Tibial nerve (tissue), 4 donors: ENCODE measurements at regions not wholly inside any gene's neighbourhood (a gene's known extent, or its start where the extent isn't known, plus 50 kb on each side); places are given as distances from the start of the nearest gene placed in this dataset.

Experiments
- DNase-seq, 2 donors: peaks; one replicate each; pipeline ENCODE4 v3.0.0-alpha.2; 2019; ENCODE audit warnings: low spot score in 2 of 2
- H3K27ac ChIP-seq, 4 donors: fragments of 200-600 bp; sonication (generic) in 3 of 4; one replicate each; pipeline ENCODE4 v1.5.1; 2017 to 2019; ENCODE audit warnings: mild to moderate bottlenecking in 1 of 4
- H3K27me3 ChIP-seq, 2 donors: fragments of 200-600 bp; sonication (generic) in 1 of 2; one replicate each; pipeline versions ENCODE4 v1.5.1 to v1.6.0; 2017 to 2019
- H3K36me3 ChIP-seq, 3 donors: fragments of 200-600 bp; sonication (generic); one replicate each; pipeline ENCODE4 v1.5.1; 2018 to 2019
- H3K4me1 ChIP-seq, 4 donors: fragments of 200-600 bp; sonication (generic) in 3 of 4; one replicate each; pipeline ENCODE4 v1.5.1; 2017 to 2019
- H3K4me3 ChIP-seq, 4 donors: fragments of 200-600 bp; sonication (generic) in 3 of 4; one replicate each; pipeline ENCODE4 v1.5.1; 2017 to 2019; ENCODE audit warnings: mild to moderate bottlenecking in 1 of 4, moderate library complexity in 1 of 4
- H3K9me3 ChIP-seq, 4 donors: fragments of 200-600 bp; sonication (generic) in 3 of 4; one replicate each; pipeline ENCODE4 v1.5.1; 2017 to 2019
- EP300 ChIP-seq, 2 donors: sonication (generic); formaldehyde crosslinking; IDR thresholded peaks; one replicate each; pipeline ENCODE4 v1.6.1; 2017; ENCODE audit warnings: antibody characterized with exemption in 2 of 2, mild to moderate bottlenecking in 1 of 2
- POLR2A ChIP-seq, 2 donors: fragments of 450-650 bp; IDR thresholded peaks; one replicate each; pipeline ENCODE4 v1.6.1; 2017; ENCODE audit warnings: antibody characterized with exemption in 2 of 2, mild to moderate bottlenecking in 2 of 2, moderate library complexity in 2 of 2
- WGBS, 2 donors: methylation state at CpG; one replicate each; pipeline ENCODE4 v1.1.5; 2018; 5-methylcytosine and 5-hydroxymethylcytosine counted together
- TF ChIP-seq, protein P1 (sequence below), 5 experiments: fragments of 200-600 bp in 3 of 5; fragments of 450-650 bp in 2 of 5; sonication (generic) in 3 of 5; IDR thresholded peaks; one replicate each; pipeline ENCODE4 v1.5.1; 2016 to 2019; ENCODE audit warnings: antibody characterized with exemption in 5 of 5, mild to moderate bottlenecking in 3 of 5, moderate library complexity in 2 of 5

- Histone ChIP-seq H3K27ac (no peak overlapping the region), H3K36me3 (no peaks in the 10 kb centered on the region), H3K4me3 (no peak overlapping the region), H3K27me3 (no peaks in the 10 kb centered on the region), H3K4me1 (no peaks in the 10 kb centered on the region), H3K9me3 (no peaks in the 10 kb centered on the region)
- TF ChIP-seq POLR2A (IDR thresholded peaks at IDR 0.05): no peak
- TF ChIP-seq, protein P1, sequence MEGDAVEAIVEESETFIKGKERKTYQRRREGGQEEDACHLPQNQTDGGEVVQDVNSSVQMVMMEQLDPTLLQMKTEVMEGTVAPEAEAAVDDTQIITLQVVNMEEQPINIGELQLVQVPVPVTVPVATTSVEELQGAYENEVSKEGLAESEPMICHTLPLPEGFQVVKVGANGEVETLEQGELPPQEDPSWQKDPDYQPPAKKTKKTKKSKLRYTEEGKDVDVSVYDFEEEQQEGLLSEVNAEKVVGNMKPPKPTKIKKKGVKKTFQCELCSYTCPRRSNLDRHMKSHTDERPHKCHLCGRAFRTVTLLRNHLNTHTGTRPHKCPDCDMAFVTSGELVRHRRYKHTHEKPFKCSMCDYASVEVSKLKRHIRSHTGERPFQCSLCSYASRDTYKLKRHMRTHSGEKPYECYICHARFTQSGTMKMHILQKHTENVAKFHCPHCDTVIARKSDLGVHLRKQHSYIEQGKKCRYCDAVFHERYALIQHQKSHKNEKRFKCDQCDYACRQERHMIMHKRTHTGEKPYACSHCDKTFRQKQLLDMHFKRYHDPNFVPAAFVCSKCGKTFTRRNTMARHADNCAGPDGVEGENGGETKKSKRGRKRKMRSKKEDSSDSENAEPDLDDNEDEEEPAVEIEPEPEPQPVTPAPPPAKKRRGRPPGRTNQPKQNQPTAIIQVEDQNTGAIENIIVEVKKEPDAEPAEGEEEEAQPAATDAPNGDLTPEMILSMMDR (IDR thresholded peaks at IDR 0.05): no peak
- TF ChIP-seq EP300 (IDR thresholded peaks at IDR 0.05): no peak
- WGBS, 2 donors: 52 to 55% methylated on average over 1 of the region's 1 CpG
- no peak for DNase-seq
Measured at GRCh38 chr1:238660849-238661248, 725.5 kb upstream of the CHRM3 start.

DNA sequence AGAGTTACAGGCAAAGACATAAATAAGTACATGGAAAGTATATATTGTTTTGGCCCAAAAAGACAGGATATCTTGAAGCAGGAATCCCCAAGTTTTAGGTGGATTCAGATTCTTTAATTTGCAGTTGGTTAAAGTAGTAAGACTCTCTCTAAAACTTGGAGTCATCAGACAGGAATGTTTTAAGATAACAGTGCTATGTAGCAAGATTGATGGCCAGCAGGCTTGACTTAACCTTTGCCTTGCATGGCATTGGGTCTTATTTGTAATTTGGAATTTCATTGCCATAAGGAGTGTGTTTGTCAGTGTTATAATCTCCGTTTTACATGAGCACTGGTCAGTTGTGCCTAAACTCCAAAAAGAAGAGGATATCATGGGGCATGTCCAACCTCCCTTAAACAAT lies 727.6 kb upstream of the CHRM3 start:
- TF ChIP-seq EP300 (IDR thresholded peaks at IDR 0.05) (no peak), POLR2A (IDR thresholded peaks at IDR 0.05) (no peak)
- TF ChIP-seq, protein P1 (IDR thresholded peaks at IDR 0.05): no peak
- H3K36me3 ChIP-seq: no peaks in the 10 kb centered on the region
- no peaks in the 10 kb centered on the region for H3K9me3 ChIP-seq
- WGBS, 2 donors: 47 to 67% methylated on average over 1 of the region's 1 CpG
- H3K4me3 ChIP-seq: no peak overlapping the region
- H3K27me3 ChIP-seq: no peaks in the 10 kb centered on the region
- no peaks in the 10 kb centered on the region for H3K4me1 ChIP-seq
- no peak for DNase-seq
- H3K27ac ChIP-seq: no peak overlapping the region

GRCh38 chr1:238653693-238654321 lies 732.6 kb upstream of the CHRM3 start:
- no peaks in the 10 kb centered on the region for H3K27me3 ChIP-seq
- H3K4me3 ChIP-seq: no peak overlapping the region
- no peaks in the 10 kb centered on the region for H3K4me1 ChIP-seq
- 67 to 69% methylated on average over 4 of the region's 4 CpGs for WGBS, 2 donors
- no peak overlapping the region for H3K27ac ChIP-seq
- no peaks in the 10 kb centered on the region for H3K36me3 ChIP-seq
- peaks cover 0 to 3% (median 0%) of the 10 kb centered on the region in 4 donors for H3K9me3 ChIP-seq
- no peak for DNase-seq
- TF ChIP-seq, protein P1 (IDR thresholded peaks at IDR 0.05): no peak
- TF ChIP-seq EP300 (IDR thresholded peaks at IDR 0.05): no peak
- no peak for TF ChIP-seq POLR2A (IDR thresholded peaks at IDR 0.05)

- no peak for DNase-seq
- no peak overlapping the region for H3K27ac ChIP-seq
- 64 to 65% methylated on average over 7 of the region's 7 CpGs for WGBS, 2 donors
Measured at GRCh38 chr1:238652346-238652968, 733.9 kb upstream of the CHRM3 start.

DNA sequence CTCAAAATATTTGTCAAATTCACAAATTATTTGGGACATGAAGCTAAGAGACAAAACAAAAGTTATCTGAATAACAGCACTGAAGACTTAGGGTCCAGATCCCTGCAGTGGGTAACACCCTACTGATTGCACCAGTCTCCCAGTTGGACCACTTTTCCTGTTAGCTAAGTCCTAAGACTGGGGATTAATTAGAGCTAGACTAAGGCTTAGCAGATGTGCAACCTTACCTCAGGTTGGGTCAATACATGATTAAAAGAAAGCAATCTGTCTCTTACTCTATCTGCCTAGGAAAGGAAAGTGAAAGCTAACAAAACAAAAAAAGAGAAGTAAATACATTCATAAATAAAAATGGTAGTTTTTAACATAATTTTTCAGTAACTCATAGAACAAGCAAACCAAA lies 737.2 kb upstream of the CHRM3 start:
- H3K4me1 ChIP-seq: no peaks in the 10 kb centered on the region
- H3K9me3 ChIP-seq: peaks cover 0 to 3% (median 0%) of the 10 kb centered on the region in 4 donors
- no peaks in the 10 kb centered on the region for H3K36me3 ChIP-seq
- no peak for DNase-seq
- H3K27ac ChIP-seq: no peak overlapping the region
- H3K4me3 ChIP-seq: no peak overlapping the region
- no peaks in the 10 kb centered on the region for H3K27me3 ChIP-seq
- TF ChIP-seq EP300 (IDR thresholded peaks at IDR 0.05) (no peak), POLR2A (IDR thresholded peaks at IDR 0.05) (no peak)
- TF ChIP-seq, protein P1 (IDR thresholded peaks at IDR 0.05): no peak

More at GRCh38 chr1:238652346-238652968, 733.9 kb upstream of the CHRM3 start:
- no peaks in the 10 kb centered on the region for H3K4me1 ChIP-seq
- H3K36me3 ChIP-seq: no peaks in the 10 kb centered on the region
- H3K9me3 ChIP-seq: peaks cover 0 to 3% (median 0%) of the 10 kb centered on the region in 4 donors
- H3K27me3 ChIP-seq: no peaks in the 10 kb centered on the region
- no peak overlapping the region for H3K4me3 ChIP-seq
- TF ChIP-seq EP300 (IDR thresholded peaks at IDR 0.05) (no peak), POLR2A (IDR thresholded peaks at IDR 0.05) (no peak)
- TF ChIP-seq, protein P1 (IDR thresholded peaks at IDR 0.05): no peak
